HG02938 (cell line): ENCODE measurements at regions not wholly inside any gene's neighbourhood (a gene's known extent, or its start where the extent isn't known, plus 50 kb on each side); places are given as distances from the start of the nearest gene placed in this dataset.

ENCODE experiments used
- ATAC-seq: cut with Tn5 transposase; IDR thresholded peaks from one replicate; pipeline ENCODE4 v1.9.1; 2021; ENCODE audit warnings: mild to moderate bottlenecking, moderate library complexity; ENCODE audit not compliant: unreplicated experiment

DNA sequence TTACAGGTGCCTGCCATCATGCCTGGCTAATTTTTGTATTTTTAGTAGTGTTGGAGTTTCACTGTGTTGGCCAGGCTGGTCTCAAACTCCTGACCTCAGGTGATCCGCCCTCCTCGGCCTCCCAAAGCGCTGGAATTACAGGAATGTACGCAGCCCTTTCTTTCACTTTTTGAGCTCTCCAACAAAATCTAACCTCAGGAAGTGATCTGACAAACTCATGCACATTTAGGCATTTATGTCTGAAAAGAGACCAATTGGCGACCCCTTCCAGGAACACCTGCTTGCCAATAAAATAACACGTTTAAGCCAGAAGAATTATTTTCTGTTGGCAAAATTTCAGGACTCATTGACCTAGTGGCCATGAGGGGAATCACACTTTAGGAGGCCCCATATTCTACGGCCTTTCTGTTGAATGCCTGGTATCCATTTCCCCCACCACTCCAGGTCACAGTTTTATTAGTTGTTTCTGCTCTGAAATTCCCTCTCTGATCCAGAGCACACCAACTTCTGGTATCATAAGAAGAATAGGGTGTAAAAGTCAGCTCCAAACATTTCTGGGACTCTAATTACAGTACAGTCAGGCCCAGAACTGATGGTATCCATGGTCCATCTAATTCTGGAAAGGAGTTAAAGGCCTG is 65.8 kb upstream of the FRMD4A start:
- ATAC-seq = no peak

- ATAC-seq = no peak
Measured at GRCh38 chr10:14394179-14394578, 63.5 kb upstream of the FRMD4A start.

- no peak for ATAC-seq
Measured at GRCh38 chr10:14391342-14391741, 60.6 kb upstream of the FRMD4A start.

GRCh38 chr10:14389981-14390590 is 59.4 kb upstream of the FRMD4A start:
- ATAC-seq = peak; percentile 74

DNA sequence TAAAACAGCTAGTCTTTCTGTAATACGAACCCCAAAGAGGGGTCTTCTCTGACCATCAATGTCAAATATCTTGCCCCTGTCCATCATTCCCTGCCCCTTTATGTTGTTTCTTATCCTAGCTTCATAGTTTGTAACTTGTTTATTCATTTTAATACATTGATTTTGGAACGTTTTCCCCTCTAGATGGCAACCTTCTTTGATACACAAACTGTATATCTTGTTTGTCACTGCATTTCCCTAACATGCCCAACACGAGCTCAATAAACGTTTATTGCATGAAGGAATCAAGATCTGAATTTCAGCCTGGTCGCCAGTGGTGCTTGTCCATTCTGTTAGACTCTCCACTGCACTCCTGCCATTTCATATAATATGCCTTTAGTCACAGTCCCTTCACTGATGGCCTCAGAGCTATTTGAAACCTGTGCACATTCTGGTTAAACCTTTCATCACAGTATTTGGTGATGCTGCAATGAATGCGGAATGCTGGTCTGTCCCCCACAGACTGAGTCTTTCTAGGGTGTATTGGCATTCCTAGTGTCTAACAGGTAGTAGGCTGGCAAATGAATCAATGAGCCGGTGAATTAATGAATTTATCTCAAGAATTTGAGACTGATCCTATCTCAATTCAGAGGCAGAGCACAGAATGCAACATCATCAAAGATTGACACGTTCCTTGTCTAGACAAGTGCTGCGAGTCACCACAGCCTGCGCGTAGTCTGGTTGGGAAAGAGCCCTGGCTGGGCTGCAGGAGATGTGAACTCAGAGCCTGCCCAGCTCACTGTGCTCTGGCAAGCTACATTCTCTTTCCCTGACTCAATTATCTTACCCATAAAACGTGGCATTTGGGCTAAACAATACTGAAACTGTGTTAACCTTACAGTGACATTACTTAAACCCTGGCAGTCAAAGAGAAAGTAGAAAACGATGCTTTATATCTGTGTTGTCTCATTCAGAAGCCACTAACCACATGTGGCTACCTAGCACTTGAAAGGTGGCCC is 55.2 kb upstream of the FRMD4A start:
- ATAC-seq = no peak

DNA sequence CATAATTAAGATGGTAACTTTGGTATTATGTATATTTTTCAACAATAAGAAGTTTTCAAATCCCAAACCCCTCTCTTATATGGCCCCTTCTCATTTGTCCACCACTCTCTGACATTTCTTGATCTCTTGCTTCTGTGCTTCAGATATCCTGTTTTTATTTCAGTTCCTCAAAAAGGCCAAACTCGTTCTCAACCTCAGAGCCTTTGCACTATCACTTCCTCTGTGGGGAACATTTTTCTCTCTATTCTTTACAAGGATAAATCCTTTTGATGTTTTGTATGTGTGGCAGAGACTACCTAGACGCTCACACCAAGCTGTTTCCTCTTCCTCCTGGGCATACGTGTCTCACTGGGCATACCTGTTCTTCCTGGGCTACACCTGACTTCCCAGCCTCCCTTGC is 54.2 kb upstream of the FRMD4A start:
- no peak for ATAC-seq

GRCh38 chr10:14384116-14384730 is 53.5 kb upstream of the FRMD4A start:
- no peak for ATAC-seq

- no peak for ATAC-seq
Measured at GRCh38 chr10:14383266-14383665, 52.5 kb upstream of the FRMD4A start.

DNA sequence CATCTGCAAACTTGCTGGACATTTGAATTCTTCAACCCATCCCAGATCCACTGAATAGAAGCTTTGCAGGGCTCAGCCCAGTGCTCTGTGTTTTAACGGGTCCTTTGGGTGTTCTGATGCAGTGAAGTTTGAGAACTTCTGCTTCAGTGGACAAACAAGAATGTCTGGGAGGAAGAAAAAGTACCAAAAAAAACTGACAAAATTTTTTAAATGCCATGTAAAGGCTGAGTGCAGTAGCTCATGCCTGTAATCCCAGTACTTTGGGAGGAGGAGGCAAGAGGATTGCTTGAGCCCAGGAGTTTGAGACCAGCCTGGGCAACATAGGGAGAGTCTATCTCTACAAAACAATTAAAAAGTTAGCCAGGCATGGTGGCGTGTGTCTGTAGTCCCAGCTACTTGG is 51.8 kb upstream of the FRMD4A start:
- ATAC-seq = no peak

- peak; percentile 40 for ATAC-seq
Measured at GRCh38 chr10:14382022-14382421, 51.3 kb upstream of the FRMD4A start.

GRCh38 chr10:14381475-14381874 is 50.8 kb upstream of the FRMD4A start:
- ATAC-seq = no peak

DNA sequence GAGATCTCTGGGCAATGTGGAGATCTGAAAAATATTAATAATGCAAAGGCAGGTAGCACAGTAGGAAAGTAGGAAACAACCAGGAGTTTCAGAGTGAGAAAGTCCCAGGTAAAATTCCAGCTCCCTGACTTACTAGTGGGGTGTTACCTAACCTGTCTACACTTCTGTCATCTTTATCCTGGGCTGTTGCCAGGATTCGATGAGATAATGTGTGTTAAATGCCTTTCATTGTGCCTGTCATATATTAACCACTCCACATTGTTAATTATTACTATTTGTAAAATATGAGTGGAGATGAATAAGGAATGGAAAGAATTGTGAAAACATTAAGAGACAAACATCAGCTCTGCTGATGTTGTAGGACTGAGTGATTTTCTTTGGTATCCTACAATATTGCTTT is 50.0 kb upstream of the FRMD4A start:
- ATAC-seq = no peak
